IMR-90 (cell line): ENCODE measurements at regions not wholly inside any gene's neighbourhood (a gene's known extent, or its start where the extent isn't known, plus 50 kb on each side); places are given as distances from the start of the nearest gene placed in this dataset.
A peak's percentile ranks its signal among the peaks of the same experiment; 100 is the strongest.

Experiments
- ATAC-seq: fragments of 200-7000 bp; cut with Tn5 transposase; 2 replicates; pipeline ENCODE4 v1.9.1; 2020; ENCODE audit warnings: low read depth, mild to moderate bottlenecking, moderate library complexity
- BruUV-seq: library from RNA; stranded (reverse); fragments of 400-500 nt; replicated peaks from 2 replicates; lab custom pipeline; 2021; lab: Mats Ljungman, UMichigan
- CTCF ChIA-PET: fragments of 300-600 bp; formaldehyde crosslinking; extraction: SDS; loops from one replicate; lab custom pipeline; 2021; ENCODE audit warnings: antibody characterized with exemption; lab: Yijun Ruan, JAX
- POLR2A ChIA-PET: fragments of 300-600 bp; sonication (Branson Sonifier 250); formaldehyde crosslinking; loops from one replicate; lab custom pipeline; 2022; ENCODE audit warnings: antibody characterized with exemption; ENCODE audit not compliant: unreplicated experiment; lab: Charles Lee
- DNase-seq: peaks from one replicate; pipeline ENCODE4 v3.0.0; 2013
- H2AFZ ChIP-seq: replicated peaks from 2 replicates; pipeline ENCODE3; 2013; ENCODE audit warnings: low read length, mild to moderate bottlenecking; ENCODE audit not compliant: poor library complexity
- H2AK5ac ChIP-seq: 2 replicates; pipeline ENCODE4 v1.6.1; 2013; ENCODE audit warnings: low read depth, low read length, inconsistent platforms
- H2AK9ac ChIP-seq: replicated peaks from 2 replicates; pipeline ENCODE3; 2013; ENCODE audit warnings: mild to moderate bottlenecking, low read depth, low read length, moderate library complexity; ENCODE audit not compliant: poor library complexity
- H2BK120ac ChIP-seq: 2 replicates; pipeline ENCODE4 v1.6.1; 2013; ENCODE audit warnings: low read depth, low read length, inconsistent platforms
- H2BK15ac ChIP-seq: 3 replicates; pipeline ENCODE4 v1.6.1; 2013; ENCODE audit warnings: low read depth, low read length, inconsistent platforms
- H2BK20ac ChIP-seq: 2 replicates; pipeline ENCODE4 v1.6.1; 2013; ENCODE audit warnings: low read depth, mild to moderate bottlenecking, inconsistent platforms, low read length, moderate library complexity
- H2BK5ac ChIP-seq: 2 replicates; pipeline ENCODE4 v1.6.1; 2013; ENCODE audit warnings: mild to moderate bottlenecking, low read depth, low read length, inconsistent platforms; ENCODE audit not compliant: poor library complexity, severe bottlenecking
- H3K14ac ChIP-seq: replicated peaks from 2 replicates; pipeline ENCODE4 v1.6.1; 2013; ENCODE audit warnings: low read depth, low read length, inconsistent platforms
- H3K18ac ChIP-seq: 2 replicates; pipeline ENCODE4 v1.6.1; 2013; ENCODE audit warnings: low read depth, low read length, control low read depth
- H3K23ac ChIP-seq: 2 replicates; pipeline ENCODE4 v1.6.1; 2013; ENCODE audit warnings: low read depth, low read length, inconsistent platforms
- H3K27ac ChIP-seq: 2 replicates; pipeline ENCODE4 v1.5.1; 2013; ENCODE audit warnings: mild to moderate bottlenecking, control low read depth, low read length; ENCODE audit not compliant: insufficient read depth
- H3K27me3 ChIP-seq: 2 replicates; pipeline ENCODE4 v1.6.1; 2013; ENCODE audit warnings: low read length; ENCODE audit not compliant: control insufficient read depth, insufficient read depth
- H3K36me3 ChIP-seq: 2 replicates; pipeline ENCODE4 v1.6.1; 2013; ENCODE audit warnings: low read length, mixed read lengths; ENCODE audit not compliant: control insufficient read depth, insufficient read depth
- H3K4ac ChIP-seq: 2 replicates; pipeline ENCODE4 v1.6.1; 2013; ENCODE audit warnings: low read depth, low read length, inconsistent platforms
- H3K4me1 ChIP-seq: 2 replicates; pipeline ENCODE4 v1.6.1; 2013; ENCODE audit warnings: low read length, mixed read lengths; ENCODE audit not compliant: control insufficient read depth, insufficient read depth
- H3K4me2 ChIP-seq: 2 replicates; pipeline ENCODE4 v1.6.1; 2013; ENCODE audit warnings: low read depth, mild to moderate bottlenecking, control low read depth, low read length, moderate library complexity
- H3K4me3 ChIP-seq: 2 replicates; pipeline ENCODE4 v1.5.1; 2013; ENCODE audit warnings: low read depth, mild to moderate bottlenecking, control low read depth, low read length, moderate library complexity; ENCODE audit not compliant: insufficient read depth
- H3K56ac ChIP-seq: 2 replicates; pipeline ENCODE4 v1.6.1; 2013; ENCODE audit warnings: low read length, inconsistent platforms; ENCODE audit not compliant: insufficient read depth; ENCODE audit errors: extremely low read depth
- H3K79me1 ChIP-seq, 2 experiments: 2 replicates each; pipeline ENCODE4 v1.6.1; 2013; ENCODE audit warnings: low read length in 2 of 2, inconsistent platforms in 1 of 2, low read depth in 1 of 2
- H3K9ac ChIP-seq: 2 replicates; pipeline ENCODE4 v1.6.1; 2013; ENCODE audit warnings: low read depth, low read length, control low read depth
- H3K9me1 ChIP-seq: 2 replicates; pipeline ENCODE4 v1.6.1; 2013; ENCODE audit warnings: low read length, inconsistent platforms; ENCODE audit not compliant: insufficient read depth
- H3K9me3 ChIP-seq: 2 replicates; pipeline ENCODE4 v1.6.1; 2013; ENCODE audit warnings: low read length; ENCODE audit not compliant: control insufficient read depth, insufficient read depth
- H4K20me1 ChIP-seq: 2 replicates; pipeline ENCODE4 v1.6.1; 2013; ENCODE audit warnings: low read length, inconsistent platforms; ENCODE audit not compliant: insufficient read depth
- H4K5ac ChIP-seq: 2 replicates; pipeline ENCODE4 v1.6.1; 2013; ENCODE audit warnings: mild to moderate bottlenecking, low read depth, low read length, control low read depth
- H4K8ac ChIP-seq, 2 experiments: 2 replicates each; pipeline ENCODE4 v1.6.1; 2013; ENCODE audit warnings: low read depth in 2 of 2, low read length in 2 of 2, control low read depth in 1 of 2, inconsistent platforms in 1 of 2
- H4K91ac ChIP-seq: 2 replicates; pipeline ENCODE4 v1.6.1; 2013; ENCODE audit warnings: low read depth, low read length, inconsistent platforms; ENCODE audit not compliant: insufficient read depth
- BHLHE40 ChIP-seq: fragments of 150-350 bp; IDR thresholded peaks from 2 replicates; pipeline ENCODE4 v1.6.1; 2016; ENCODE audit warnings: mild to moderate bottlenecking, low read depth, low read length
- CEBPB ChIP-seq: IDR thresholded peaks from 2 replicates; pipeline ENCODE4 v1.6.1; 2012; ENCODE audit warnings: low read depth, low read length, improper control_type of control experiment
- CHD1 ChIP-seq: IDR thresholded peaks from 2 replicates; pipeline ENCODE4 v1.6.1; 2012; ENCODE audit warnings: low read depth, low read length, improper control_type of control experiment
- CTCF ChIP-seq: conservative IDR thresholded peaks from 2 replicates; pipeline ENCODE4 v1.5.1; 2012; ENCODE audit warnings: mild to moderate bottlenecking, low read depth, low read length, improper control_type of control experiment
- MAFK ChIP-seq: IDR thresholded peaks from 2 replicates; pipeline ENCODE4 v1.6.1; 2012; ENCODE audit warnings: low read depth, low read length, improper control_type of control experiment
- MAZ ChIP-seq: IDR thresholded peaks from 2 replicates; pipeline ENCODE4 v1.6.1; 2012; ENCODE audit warnings: low read depth, mild to moderate bottlenecking, low read length, improper control_type of control experiment, moderate library complexity, borderline replicate concordance
- NFE2L2 ChIP-seq: fragments of 150-350 bp; IDR thresholded peaks from 2 replicates; pipeline ENCODE4 v1.6.1; 2016; ENCODE audit warnings: low read depth, mild to moderate bottlenecking, low read length
- POLR2A ChIP-seq: IDR thresholded peaks from 2 replicates; pipeline ENCODE4 v1.6.1; 2012; ENCODE audit warnings: mild to moderate bottlenecking, low read depth, low read length
- RAD21 ChIP-seq: IDR thresholded peaks from 2 replicates; pipeline ENCODE4 v1.6.1; 2012; ENCODE audit warnings: low read length, improper control_type of control experiment
- RFX5 ChIP-seq: IDR thresholded peaks from 2 replicates; pipeline ENCODE4 v1.8.0; 2012; ENCODE audit warnings: low read depth, mild to moderate bottlenecking, low read length, moderate library complexity
- WGBS, 2 experiments: methylation state at CpG; one replicate each; pipeline versions ENCODE4 v1.1.5 to v1.1.7; 2013; ENCODE audit warnings: missing lambda C conversion rate in 2 of 2; ENCODE audit not compliant: insufficient read length in 1 of 2; ENCODE audit errors: extremely low coverage in 2 of 2; 5-methylcytosine and 5-hydroxymethylcytosine counted together
- dilution Hi-C: fragments of 300-500 bp; cut with HindIII; formaldehyde crosslinking; loops from one replicate; pipeline ENCODE4 v1.14.3; 2018; ENCODE audit warnings: low sequenced_read_pairs; ENCODE audit not compliant: unreplicated experiment
- in situ Hi-C: fragments of 300-500 bp; cut with MboI; formaldehyde crosslinking; loops from 3 replicates; pipeline ENCODE4 v1.14.3; 2019; ENCODE audit warnings: low sequenced_read_pairs, inconsistent platforms, mixed read lengths
- intact Hi-C: fragments of 100-400 bp; cut with micrococcal nuclease; formaldehyde crosslinking; loops from 2 replicates; pipeline ENCODE4 v1.10.0; 2022

GRCh38 chr10:31187607-31188210, 131.3 kb upstream of the ZEB1 start:
- Histone ChIP-seq H4K8ac (no peak overlapping the region), H2BK5ac (no peak overlapping the region), H4K91ac (peak overlapping the region; percentile 6; the same call in 1 of the 2 replicates), H3K4me3 (no peak overlapping the region), H3K9me3 (no peaks in the 10 kb centered on the region; the same call in 1 of the 2 replicates), H3K4me1 (peaks cover 8% of the 10 kb centered on the region), H3K27me3 (no peaks in the 10 kb centered on the region), H3K18ac (no peak overlapping the region), H3K9ac (no peak overlapping the region), H2BK15ac (no peak overlapping the region), H3K56ac (no peak overlapping the region), H2BK20ac (no peak overlapping the region; the same call in 1 of the 2 replicates), H3K23ac (no peak overlapping the region), H3K4me2 (no peak overlapping the region), H3K36me3 (no peaks in the 10 kb centered on the region), H4K5ac (no peak overlapping the region), H3K79me1 (no peaks in the 10 kb centered on the region), H2AFZ (no peak overlapping the region), H3K27ac (no peak overlapping the region), H2AK9ac (no peak overlapping the region), H3K9me1 (peaks cover 3% of the 10 kb centered on the region; the same call in 1 of the 2 replicates), H2AK5ac (peak overlapping the region; percentile 40; the same call in 1 of the 2 replicates), H4K20me1 (no peaks in the 10 kb centered on the region), H3K14ac (no peak overlapping the region), H3K4ac (no peak overlapping the region; the same call in 1 of the 2 replicates), H2BK120ac (peak overlapping the region; percentile 30; the same call in 1 of the 2 replicates)
- BruUV-seq: no TSS peak
- intact Hi-C loops: no loop called here
- CTCF ChIA-PET: no interaction called here
- ATAC-seq (no peak), DNase-seq (no peak)
- in situ Hi-C loops: no loop called here
- 100% methylated on average over 1 of the region's 14 CpGs; no CpG with 5 or more reads in 1 of the 2 experiments for WGBS, 2 experiments
- dilution Hi-C loops: no loop called here
- POLR2A ChIA-PET: no interaction called here
- TF ChIP-seq POLR2A: no peak
- no peak for TF ChIP-seq BHLHE40
- TF ChIP-seq MAFK: no peak
- TF ChIP-seq RFX5: no peak
- no peak for TF ChIP-seq CTCF
- TF ChIP-seq MAZ: no peak
- no peak for TF ChIP-seq RAD21
- no peak for TF ChIP-seq CHD1
- no peak for TF ChIP-seq CEBPB
- TF ChIP-seq NFE2L2: no peak
